ENCODE measurements at regions not wholly inside any gene's neighbourhood (a gene's known extent, or its start where the extent isn't known, plus 50 kb on each side); places are given as distances from the start of the nearest gene placed in this dataset.

- Mint-ChIP-seq H3K36me3 (no peaks in the 10 kb centered on the region), H3K27ac (no peak overlapping the region), H3K4me3 (no peak overlapping the region), H3K27me3 (no peaks in the 10 kb centered on the region), H3K4me1 (ENCODE audit: unreplicated experiment) (no peaks in the 10 kb centered on the region), H3K9me3 (no peaks in the 10 kb centered on the region)
- DNase-seq (ENCODE audit: extremely low spot score, unreplicated experiment): no peak
- no peak for TF ChIP-seq CTCF (conservative IDR thresholded peaks at IDR 0.05)
Measured at GRCh38 chr11:36890841-36891240, 292.8 kb upstream of the RAG2 start.

DNA sequence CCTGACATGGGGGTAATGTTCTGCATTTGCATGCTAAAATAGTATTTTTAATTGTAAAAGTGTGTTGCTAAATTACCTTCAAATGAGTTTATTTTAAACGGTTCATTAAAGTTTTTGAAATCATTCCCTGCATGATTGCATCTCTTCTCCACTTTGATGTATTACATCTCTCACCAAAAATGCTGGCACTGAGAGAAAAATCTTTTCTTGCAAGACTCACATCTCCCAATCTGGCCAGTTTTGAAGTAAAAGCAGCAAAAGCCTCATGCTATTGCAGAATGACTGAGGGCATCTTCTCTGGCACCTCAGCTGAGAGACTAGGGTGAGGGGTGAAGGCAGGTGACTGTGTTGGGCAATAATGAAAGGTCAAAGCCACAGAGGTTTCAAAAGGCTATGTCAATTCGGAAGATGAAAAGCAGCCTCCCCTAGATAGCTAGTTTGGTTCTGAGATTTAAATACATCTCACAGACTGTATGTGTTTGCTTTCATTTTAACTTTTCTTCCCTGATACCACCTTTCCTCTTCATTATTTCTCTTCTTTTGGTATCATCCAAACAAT, 292.2 kb upstream of the RAG2 start:
- no peak overlapping the region for H3K4me3 Mint-ChIP-seq
- H3K27me3 Mint-ChIP-seq: no peaks in the 10 kb centered on the region
- no peaks in the 10 kb centered on the region for H3K36me3 Mint-ChIP-seq
- no peaks in the 10 kb centered on the region for H3K9me3 Mint-ChIP-seq
- no peak for DNase-seq (ENCODE audit: extremely low spot score, unreplicated experiment)
- no peaks in the 10 kb centered on the region for H3K4me1 Mint-ChIP-seq (ENCODE audit: unreplicated experiment)
- TF ChIP-seq CTCF (conservative IDR thresholded peaks at IDR 0.05): no peak
- H3K27ac Mint-ChIP-seq: no peak overlapping the region

- DNase-seq (ENCODE audit: extremely low spot score, unreplicated experiment): no peak
- Mint-ChIP-seq H3K4me1 (ENCODE audit: unreplicated experiment) (no peaks in the 10 kb centered on the region), H3K27ac (no peak overlapping the region), H3K9me3 (no peaks in the 10 kb centered on the region), H3K27me3 (no peaks in the 10 kb centered on the region), H3K4me3 (no peak overlapping the region), H3K36me3 (no peaks in the 10 kb centered on the region)
- no peak for TF ChIP-seq CTCF (conservative IDR thresholded peaks at IDR 0.05)
Measured at GRCh38 chr11:36885154-36885553, 287.1 kb upstream of the RAG2 start.

- Mint-ChIP-seq H3K27ac (no peak overlapping the region), H3K4me1 (ENCODE audit: unreplicated experiment) (no peaks in the 10 kb centered on the region), H3K4me3 (no peak overlapping the region), H3K27me3 (no peaks in the 10 kb centered on the region), H3K36me3 (no peaks in the 10 kb centered on the region), H3K9me3 (no peaks in the 10 kb centered on the region)
- DNase-seq (ENCODE audit: extremely low spot score, unreplicated experiment): no peak
- no peak for TF ChIP-seq CTCF (conservative IDR thresholded peaks at IDR 0.05)
Measured at GRCh38 chr11:36878737-36879136, 280.7 kb upstream of the RAG2 start.

GRCh38 chr11:36877149-36877548, 279.1 kb upstream of the RAG2 start:
- H3K4me1 Mint-ChIP-seq (ENCODE audit: unreplicated experiment): no peaks in the 10 kb centered on the region
- DNase-seq (ENCODE audit: extremely low spot score, unreplicated experiment): no peak
- H3K27me3 Mint-ChIP-seq: no peaks in the 10 kb centered on the region
- H3K9me3 Mint-ChIP-seq: no peaks in the 10 kb centered on the region
- H3K27ac Mint-ChIP-seq: no peak overlapping the region
- no peak overlapping the region for H3K4me3 Mint-ChIP-seq
- no peak for TF ChIP-seq CTCF (conservative IDR thresholded peaks at IDR 0.05)
- no peaks in the 10 kb centered on the region for H3K36me3 Mint-ChIP-seq

- H3K4me3 Mint-ChIP-seq: no peak overlapping the region
- H3K9me3 Mint-ChIP-seq: no peaks in the 10 kb centered on the region
- no peak for TF ChIP-seq CTCF (conservative IDR thresholded peaks at IDR 0.05)
- no peaks in the 10 kb centered on the region for H3K36me3 Mint-ChIP-seq
- no peaks in the 10 kb centered on the region for H3K4me1 Mint-ChIP-seq (ENCODE audit: unreplicated experiment)
- no peak overlapping the region for H3K27ac Mint-ChIP-seq
- no peaks in the 10 kb centered on the region for H3K27me3 Mint-ChIP-seq
- DNase-seq (ENCODE audit: extremely low spot score, unreplicated experiment): no peak
Measured at GRCh38 chr11:36876266-36876665, 278.2 kb upstream of the RAG2 start.
